Fibroblast of villous mesenchyme (primary cell): ENCODE measurements at regions not wholly inside any gene's neighbourhood (a gene's known extent, or its start where the extent isn't known, plus 50 kb on each side); places are given as distances from the start of the nearest gene placed in this dataset.

ENCODE experiments used
- DNase-seq: peaks from one replicate; pipeline ENCODE4 v3.0.0-alpha.2; 2010; ENCODE audit warnings: low read depth
- H3K4me3 ChIP-seq: 2 replicates; pipeline ENCODE4 v1.5.1; 2011; ENCODE audit warnings: low read depth, mild to moderate bottlenecking, low read length
- CTCF ChIP-seq: IDR thresholded peaks from 2 replicates; pipeline ENCODE4 v1.5.1; 2012; ENCODE audit warnings: low read depth, mild to moderate bottlenecking, low read length; ENCODE audit not compliant: insufficient read depth

- no peak for TF ChIP-seq CTCF
- no peak overlapping the region for H3K4me3 ChIP-seq
- no peak for DNase-seq
Observed at GRCh38 chrX:107556967-107557366, 71.3 kb upstream of the PRPS1 start.

- no peak for DNase-seq
- no peak overlapping the region for H3K4me3 ChIP-seq
- TF ChIP-seq CTCF: no peak
Observed at GRCh38 chrX:107559506-107559905, 68.8 kb upstream of the PRPS1 start.

- TF ChIP-seq CTCF: no peak
- H3K4me3 ChIP-seq: no peak overlapping the region
- DNase-seq: no peak
Observed at GRCh38 chrX:107560041-107560440, 68.3 kb upstream of the PRPS1 start.

- no peak for DNase-seq
- H3K4me3 ChIP-seq: no peak overlapping the region
- TF ChIP-seq CTCF: no peak
Observed at GRCh38 chrX:107560980-107561379, 67.3 kb upstream of the PRPS1 start.

GRCh38 chrX:107561468-107562215 lies 66.7 kb upstream of the PRPS1 start:
- TF ChIP-seq CTCF: no peak
- no peak for DNase-seq
- H3K4me3 ChIP-seq: no peak overlapping the region

- no peak for TF ChIP-seq CTCF
- no peak overlapping the region for H3K4me3 ChIP-seq
- DNase-seq: peak; percentile 39
Observed at GRCh38 chrX:107562482-107562881, 65.8 kb upstream of the PRPS1 start.

- no peak for TF ChIP-seq CTCF
- H3K4me3 ChIP-seq: no peak overlapping the region
- DNase-seq: no peak
Observed at GRCh38 chrX:107563824-107564223, 64.5 kb upstream of the PRPS1 start.
